SJSA1 (cell line): ENCODE measurements at regions not wholly inside any gene's neighbourhood (a gene's known extent, or its start where the extent isn't known, plus 50 kb on each side); places are given as distances from the start of the nearest gene placed in this dataset.
"Not testable (repeated sequence)": the region's sequence is repeated elsewhere in the genome, so short reads cannot be mapped to it uniquely, and the experiment has no call there.

Source experiments
- DNase-seq, 2 experiments: peaks; one replicate each; pipeline ENCODE4 v3.0.0-alpha.2; 2015 to 2020; ENCODE audit warnings: low spot score in 2 of 2, low read depth in 1 of 2
- H3K27ac ChIP-seq: fragments of 250-450 bp; sonication (Bioruptor Pico); 2 replicates; pipeline ENCODE4 v1.5.1; 2020; ENCODE audit warnings: mild to moderate bottlenecking, moderate library complexity
- H3K27me3 ChIP-seq: fragments of 250-450 bp; sonication (Bioruptor Pico); replicated peaks from 2 replicates; pipeline ENCODE4 v1.5.1; 2020; ENCODE audit warnings: mild to moderate bottlenecking, moderate library complexity
- H3K36me3 ChIP-seq: fragments of 250-450 bp; sonication (Bioruptor Pico); 2 replicates; pipeline ENCODE4 v1.5.1; 2020; ENCODE audit warnings: mild to moderate bottlenecking
- H3K4me1 ChIP-seq: fragments of 250-450 bp; sonication (Bioruptor Pico); replicated peaks from 2 replicates; pipeline ENCODE4 v1.6.1; 2021; ENCODE audit warnings: mild to moderate bottlenecking
- H3K4me3 ChIP-seq: fragments of 250-450 bp; sonication (Bioruptor Pico); 2 replicates; pipeline ENCODE4 v1.5.1; 2020; ENCODE audit warnings: mild to moderate bottlenecking
- H3K9me3 ChIP-seq: fragments of 250-450 bp; sonication (Bioruptor Pico); replicated peaks from 2 replicates; pipeline ENCODE4 v1.5.1; 2020; ENCODE audit warnings: mild to moderate bottlenecking

GRCh38 chr7:45410893-45411292 lies 163.3 kb upstream of the ADCY1 start:
- no peak for DNase-seq
- no peaks in the 10 kb centered on the region for H3K4me1 ChIP-seq

GRCh38 chr7:45413419-45413818 lies 160.7 kb upstream of the ADCY1 start:
- DNase-seq, result no peak
- Histone ChIP-seq H3K9me3 (no peaks in the 10 kb centered on the region; the same call in 1 of the 2 replicates), H3K36me3 (no peaks in the 10 kb centered on the region), H3K27me3 (no peaks in the 10 kb centered on the region), H3K4me1 (no peaks in the 10 kb centered on the region), H3K27ac (no peak overlapping the region), H3K4me3 (no peak overlapping the region)

More at GRCh38 chr7:45410893-45411292, 163.3 kb upstream of the ADCY1 start:
- Histone ChIP-seq H3K36me3 (no peaks in the 10 kb centered on the region), H3K27me3 (no peaks in the 10 kb centered on the region), H3K27ac (no peak overlapping the region), H3K4me3 (no peak overlapping the region), H3K9me3 (no peaks in the 10 kb centered on the region; the same call in 1 of the 2 replicates)

GRCh38 chr7:45414226-45414625 lies 159.9 kb upstream of the ADCY1 start:
- no peak overlapping the region for H3K27ac ChIP-seq
- H3K27me3 ChIP-seq, result no peaks in the 10 kb centered on the region
- DNase-seq, result no peak
- no peaks in the 10 kb centered on the region for H3K36me3 ChIP-seq
- H3K4me1 ChIP-seq, result no peaks in the 10 kb centered on the region
- H3K4me3 ChIP-seq, result no peak overlapping the region
- H3K9me3 ChIP-seq, result no peaks in the 10 kb centered on the region; the same call in 1 of the 2 replicates

GRCh38 chr7:45415265-45415664 lies 158.9 kb upstream of the ADCY1 start:
- H3K27ac ChIP-seq, result no peak overlapping the region
- H3K4me3 ChIP-seq, result no peak overlapping the region
- H3K4me1 ChIP-seq, result no peaks in the 10 kb centered on the region
- DNase-seq, result no peak
- H3K27me3 ChIP-seq, result no peaks in the 10 kb centered on the region
- H3K36me3 ChIP-seq, result no peaks in the 10 kb centered on the region
- no peaks in the 10 kb centered on the region; the same call in 1 of the 2 replicates for H3K9me3 ChIP-seq

- no peak overlapping the region for H3K4me3 ChIP-seq
- no peaks in the 10 kb centered on the region for H3K4me1 ChIP-seq
- no peak for DNase-seq
- H3K36me3 ChIP-seq, result no peaks in the 10 kb centered on the region
- H3K9me3 ChIP-seq, result no peaks in the 10 kb centered on the region
- no peak overlapping the region for H3K27ac ChIP-seq
- no peaks in the 10 kb centered on the region for H3K27me3 ChIP-seq
Measured at GRCh38 chr7:45416846-45417245, 157.3 kb upstream of the ADCY1 start.

GRCh38 chr7:45417268-45417667 lies 156.9 kb upstream of the ADCY1 start:
- Histone ChIP-seq H3K9me3 (no peaks in the 10 kb centered on the region), H3K27ac (no peak overlapping the region), H3K4me3 (no peak overlapping the region), H3K4me1 (no peaks in the 10 kb centered on the region), H3K27me3 (no peaks in the 10 kb centered on the region), H3K36me3 (no peaks in the 10 kb centered on the region)
- no peak for DNase-seq

- no peak for DNase-seq
- Histone ChIP-seq H3K27me3 (no peaks in the 10 kb centered on the region), H3K4me3 (no peak overlapping the region), H3K4me1 (no peaks in the 10 kb centered on the region), H3K27ac (no peak overlapping the region), H3K9me3 (no peaks in the 10 kb centered on the region), H3K36me3 (no peaks in the 10 kb centered on the region)
Measured at GRCh38 chr7:45417735-45418134, 156.4 kb upstream of the ADCY1 start.

GRCh38 chr7:45420843-45421495 lies 153.2 kb upstream of the ADCY1 start:
- no peak overlapping the region for H3K27ac ChIP-seq
- no peak overlapping the region for H3K4me3 ChIP-seq
- no peaks in the 10 kb centered on the region for H3K9me3 ChIP-seq
- no peak for DNase-seq
- no peaks in the 10 kb centered on the region for H3K4me1 ChIP-seq
- H3K27me3 ChIP-seq, result no peaks in the 10 kb centered on the region
- no peaks in the 10 kb centered on the region for H3K36me3 ChIP-seq

GRCh38 chr7:45421806-45422205 lies 152.4 kb upstream of the ADCY1 start:
- H3K4me1 ChIP-seq, result no peaks in the 10 kb centered on the region
- no peak overlapping the region for H3K27ac ChIP-seq
- DNase-seq, result no peak
- no peaks in the 10 kb centered on the region for H3K9me3 ChIP-seq
- H3K27me3 ChIP-seq, result no peaks in the 10 kb centered on the region
- H3K36me3 ChIP-seq, result no peaks in the 10 kb centered on the region
- H3K4me3 ChIP-seq, result no peak overlapping the region

GRCh38 chr7:45430397-45430796 lies 143.8 kb upstream of the ADCY1 start:
- Histone ChIP-seq H3K27ac (no peak overlapping the region), H3K4me1 (no peaks in the 10 kb centered on the region), H3K36me3 (no peaks in the 10 kb centered on the region), H3K9me3 (no peaks in the 10 kb centered on the region), H3K27me3 (no peaks in the 10 kb centered on the region), H3K4me3 (no peak overlapping the region)
- no peak for DNase-seq

GRCh38 chr7:45434167-45434784 lies 139.9 kb upstream of the ADCY1 start:
- no peaks in the 10 kb centered on the region for H3K27me3 ChIP-seq

GRCh38 chr7:45435131-45435530 lies 139.0 kb upstream of the ADCY1 start:
- Histone ChIP-seq H3K36me3 (no peaks in the 10 kb centered on the region), H3K27ac (no peak overlapping the region), H3K4me3 (no peak overlapping the region), H3K9me3 (no peaks in the 10 kb centered on the region), H3K27me3 (no peaks in the 10 kb centered on the region), H3K4me1 (peaks cover 4% of the 10 kb centered on the region)
- no peak for DNase-seq

More at GRCh38 chr7:45434167-45434784, 139.9 kb upstream of the ADCY1 start:
- no peak overlapping the region for H3K4me3 ChIP-seq
- H3K27ac ChIP-seq, result no peak overlapping the region
- no peaks in the 10 kb centered on the region for H3K36me3 ChIP-seq
- no peaks in the 10 kb centered on the region for H3K9me3 ChIP-seq
- DNase-seq, result no peak
- H3K4me1 ChIP-seq, result peaks cover 4% of the 10 kb centered on the region

- Histone ChIP-seq H3K27me3 (no peaks in the 10 kb centered on the region), H3K36me3 (no peaks in the 10 kb centered on the region), H3K4me1 (peaks cover 4% of the 10 kb centered on the region), H3K4me3 (no peak overlapping the region), H3K9me3 (no peaks in the 10 kb centered on the region), H3K27ac (no peak overlapping the region)
- peak in 1 of 2 experiments; percentile 20 for DNase-seq
Measured at GRCh38 chr7:45435846-45436245, 138.3 kb upstream of the ADCY1 start.

- H3K27ac ChIP-seq, H3K36me3 ChIP-seq, H3K27me3 ChIP-seq, H3K4me3 ChIP-seq, H3K4me1 ChIP-seq, H3K9me3 ChIP-seq, DNase-seq: not testable (repeated sequence)
Measured at GRCh38 chr7:45440776-45441175, 133.4 kb upstream of the ADCY1 start.
